ENCODE measurements at regions not wholly inside any gene's neighbourhood (a gene's known extent, or its start where the extent isn't known, plus 50 kb on each side); places are given as distances from the start of the nearest gene placed in this dataset.

GRCh38 chr10:33835556-33835955, 501.1 kb upstream of the NRP1 start:
- TF ChIP-seq, protein P1, sequence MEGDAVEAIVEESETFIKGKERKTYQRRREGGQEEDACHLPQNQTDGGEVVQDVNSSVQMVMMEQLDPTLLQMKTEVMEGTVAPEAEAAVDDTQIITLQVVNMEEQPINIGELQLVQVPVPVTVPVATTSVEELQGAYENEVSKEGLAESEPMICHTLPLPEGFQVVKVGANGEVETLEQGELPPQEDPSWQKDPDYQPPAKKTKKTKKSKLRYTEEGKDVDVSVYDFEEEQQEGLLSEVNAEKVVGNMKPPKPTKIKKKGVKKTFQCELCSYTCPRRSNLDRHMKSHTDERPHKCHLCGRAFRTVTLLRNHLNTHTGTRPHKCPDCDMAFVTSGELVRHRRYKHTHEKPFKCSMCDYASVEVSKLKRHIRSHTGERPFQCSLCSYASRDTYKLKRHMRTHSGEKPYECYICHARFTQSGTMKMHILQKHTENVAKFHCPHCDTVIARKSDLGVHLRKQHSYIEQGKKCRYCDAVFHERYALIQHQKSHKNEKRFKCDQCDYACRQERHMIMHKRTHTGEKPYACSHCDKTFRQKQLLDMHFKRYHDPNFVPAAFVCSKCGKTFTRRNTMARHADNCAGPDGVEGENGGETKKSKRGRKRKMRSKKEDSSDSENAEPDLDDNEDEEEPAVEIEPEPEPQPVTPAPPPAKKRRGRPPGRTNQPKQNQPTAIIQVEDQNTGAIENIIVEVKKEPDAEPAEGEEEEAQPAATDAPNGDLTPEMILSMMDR (IDR thresholded peaks at IDR 0.05), result peak in 1 of 4 donors; percentile 17
- TF ChIP-seq POLR2A (IDR thresholded peaks at IDR 0.05), result no peak

Measured in right lobe of liver (tissue), 4 donors.